ENCODE measurements at regions not wholly inside any gene's neighbourhood (a gene's known extent, or its start where the extent isn't known, plus 50 kb on each side); places are given as distances from the start of the nearest gene placed in this dataset.
"Not testable (repeated sequence)": the region's sequence is repeated elsewhere in the genome, so short reads cannot be mapped to it uniquely, and the experiment has no call there.

DNA sequence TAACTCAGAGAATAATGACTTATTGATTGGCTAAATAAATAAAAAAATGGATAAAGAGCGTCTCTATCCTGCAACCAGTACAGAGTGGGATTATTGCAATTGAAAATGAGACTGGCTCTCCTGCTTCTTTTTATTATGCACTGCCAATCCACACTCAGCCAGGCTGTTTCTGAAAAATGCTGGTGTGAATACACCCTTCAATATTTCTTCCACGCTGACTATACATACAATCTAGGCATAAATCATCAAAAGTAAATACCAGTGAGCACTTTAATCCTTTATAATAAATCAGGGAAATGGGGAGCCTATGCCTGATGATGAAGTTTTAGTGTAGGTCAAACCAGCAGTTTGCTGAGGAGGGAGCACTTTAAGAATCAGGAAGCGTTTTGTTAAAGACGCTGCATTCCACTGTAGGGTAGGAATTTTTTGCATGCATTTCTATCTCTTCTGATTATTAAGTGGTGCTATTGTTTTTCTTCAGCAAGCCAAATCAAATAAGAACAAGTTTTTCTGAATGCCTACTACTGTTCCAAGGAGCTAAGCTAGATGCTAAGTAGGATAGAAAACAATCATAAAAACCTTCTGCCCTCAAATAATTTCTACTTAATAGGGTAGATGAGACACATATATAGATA is 781.5 kb downstream of the TBL1XR1 start:
- DNase-seq = no peak

GRCh38 chr3:176412771-176413170 is 784.5 kb downstream of the TBL1XR1 start:
- DNase-seq = no peak

DNA sequence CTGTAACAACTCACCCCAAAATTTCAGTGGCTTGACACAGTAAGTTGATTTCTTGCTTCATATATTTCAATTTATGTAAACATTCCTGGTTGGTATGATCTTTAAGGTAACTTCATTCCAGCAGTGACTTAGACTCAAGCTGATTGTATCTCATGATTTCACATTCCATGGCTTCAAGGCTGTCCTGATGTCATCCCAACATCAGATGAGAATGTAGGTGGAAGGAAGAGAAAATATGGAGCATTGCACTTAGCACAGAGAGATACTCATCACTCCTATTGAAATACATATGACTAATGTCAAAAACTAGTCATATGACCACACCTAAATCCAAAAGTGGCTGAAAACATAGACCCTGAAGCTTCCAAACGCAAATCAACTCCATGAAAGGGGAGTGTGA is 793.8 kb downstream of the TBL1XR1 start:
- no peak for DNase-seq

GRCh38 chr3:176401211-176401610 is 796.1 kb downstream of the TBL1XR1 start:
- no peak for DNase-seq

DNA sequence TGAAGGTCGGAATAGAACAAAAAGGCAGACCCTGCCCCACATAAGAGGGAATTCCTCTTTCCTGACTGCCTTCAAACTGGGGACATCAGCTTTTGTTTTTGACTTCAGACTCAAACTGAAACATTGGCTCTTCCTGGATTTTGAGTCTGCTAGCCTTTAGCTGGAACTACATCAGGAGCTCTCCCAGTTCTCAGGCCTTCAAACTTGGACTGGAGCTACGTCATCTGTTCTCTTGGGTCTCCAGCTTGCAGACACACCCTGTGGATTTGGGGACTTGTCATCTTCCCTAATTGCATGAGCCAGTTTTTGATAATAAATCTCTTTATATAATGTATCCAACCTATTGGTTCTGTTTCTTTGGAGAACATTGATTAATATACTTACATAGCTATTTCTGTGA is 798.1 kb downstream of the TBL1XR1 start:
- no peak for DNase-seq

DNA sequence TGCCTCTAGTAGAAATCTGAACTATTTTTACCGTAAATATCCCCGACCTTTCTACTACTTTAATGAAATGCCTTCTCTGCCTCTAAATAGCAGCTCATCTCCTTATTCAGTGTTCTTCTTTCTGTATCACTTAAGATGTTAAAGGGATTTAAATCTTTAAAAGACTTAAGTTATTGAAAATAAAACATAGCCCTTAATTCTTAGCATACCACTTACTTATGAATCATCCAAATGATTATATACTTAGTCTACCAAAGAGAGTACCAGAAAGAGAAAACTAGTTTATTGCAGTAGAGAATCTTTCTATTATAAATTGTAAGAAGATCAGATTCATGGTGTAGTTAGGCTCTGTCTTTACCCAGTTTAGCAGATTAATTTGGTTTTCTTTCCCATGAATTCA is 802.0 kb downstream of the TBL1XR1 start:
- DNase-seq = no peak

DNA sequence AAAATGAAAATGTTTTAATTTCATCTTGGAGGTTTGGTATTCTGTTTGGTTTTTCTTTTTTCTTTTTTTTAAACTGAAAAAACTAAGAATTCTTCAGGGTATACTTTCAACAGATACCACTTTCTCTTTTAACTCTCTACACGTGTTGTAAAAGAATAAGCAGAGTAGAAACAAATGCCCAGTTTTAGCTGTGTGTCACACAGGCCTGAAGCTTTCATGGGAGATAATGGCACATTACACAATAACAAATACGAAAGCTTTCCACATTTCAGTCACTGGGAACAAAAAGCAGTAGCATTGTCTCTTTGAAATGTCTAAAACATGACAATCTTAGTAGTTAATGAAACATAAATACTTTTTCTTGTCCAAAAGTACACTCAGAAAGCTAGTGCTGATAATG is 818.5 kb downstream of the TBL1XR1 start:
- no peak for DNase-seq

- no peak for DNase-seq
Observed at GRCh38 chr3:176376531-176376930, 820.8 kb downstream of the TBL1XR1 start.

DNA sequence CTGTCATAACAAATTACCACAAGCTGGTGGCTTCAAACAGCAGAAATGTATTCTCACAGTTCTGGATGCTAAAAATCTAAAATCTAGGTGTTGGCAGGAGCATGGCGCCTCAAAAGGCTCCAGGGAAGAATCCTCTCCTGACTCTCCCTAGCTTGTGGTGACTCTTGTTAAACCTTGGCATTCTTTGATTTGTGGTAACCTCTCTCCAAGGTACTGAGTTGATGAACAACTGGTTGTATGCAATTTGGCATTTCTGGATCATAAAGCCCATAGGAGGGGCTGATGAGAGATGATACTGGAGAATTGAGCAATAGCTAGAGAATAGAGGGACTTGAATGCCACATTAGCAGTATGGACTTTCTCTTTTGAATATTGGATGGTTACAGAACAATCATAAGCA is 821.8 kb downstream of the TBL1XR1 start:
- DNase-seq = no peak

- DNase-seq = no peak
Observed at GRCh38 chr3:176362191-176362731, 835.0 kb downstream of the TBL1XR1 start.

DNA sequence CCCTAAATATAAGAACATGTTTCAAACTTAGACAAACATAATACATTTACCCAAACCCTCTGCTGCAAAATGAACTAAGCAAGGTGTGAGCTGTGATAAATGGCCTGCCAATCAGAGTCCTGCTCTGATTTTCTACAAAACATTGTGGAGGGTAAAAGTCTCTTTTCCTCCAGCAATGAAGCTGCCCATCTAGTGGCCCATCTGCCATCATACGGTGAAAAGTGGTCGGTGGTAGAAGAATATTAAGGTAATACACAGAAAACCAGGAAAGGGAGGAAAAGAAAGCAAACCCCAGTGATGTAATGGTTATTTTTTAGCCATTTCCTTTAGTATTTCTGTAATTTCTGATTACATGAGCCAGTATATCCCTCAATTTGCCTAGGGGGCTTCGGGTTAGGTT is 838.1 kb downstream of the TBL1XR1 start:
- DNase-seq = no peak

DNA sequence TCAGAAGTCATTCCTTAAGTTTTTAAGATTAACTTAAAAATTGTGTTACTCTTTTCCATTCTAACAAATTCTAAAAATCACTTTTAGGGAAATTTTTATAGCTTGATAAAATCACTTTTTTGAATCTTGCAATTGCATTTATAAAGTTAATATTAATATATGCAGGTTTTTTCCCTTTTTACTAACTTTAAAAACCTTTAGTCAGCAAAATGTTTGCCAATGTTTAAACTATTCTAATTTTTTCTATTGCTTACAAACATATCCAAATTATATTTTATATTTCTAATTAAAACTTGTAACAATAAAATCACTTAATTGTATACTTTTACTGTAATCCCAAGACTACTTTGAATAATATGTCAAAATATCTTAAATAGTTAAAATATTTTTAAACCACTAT is 839.4 kb downstream of the TBL1XR1 start:
- DNase-seq = no peak

- DNase-seq = no peak
Observed at GRCh38 chr3:176354843-176355242, 842.4 kb downstream of the TBL1XR1 start.

- DNase-seq = no peak
Observed at GRCh38 chr3:176352716-176353334, 844.5 kb downstream of the TBL1XR1 start.

GRCh38 chr3:176351408-176351807 is 845.9 kb downstream of the TBL1XR1 start:
- no peak for DNase-seq

GRCh38 chr3:176349706-176350105 is 847.6 kb downstream of the TBL1XR1 start:
- no peak for DNase-seq

DNA sequence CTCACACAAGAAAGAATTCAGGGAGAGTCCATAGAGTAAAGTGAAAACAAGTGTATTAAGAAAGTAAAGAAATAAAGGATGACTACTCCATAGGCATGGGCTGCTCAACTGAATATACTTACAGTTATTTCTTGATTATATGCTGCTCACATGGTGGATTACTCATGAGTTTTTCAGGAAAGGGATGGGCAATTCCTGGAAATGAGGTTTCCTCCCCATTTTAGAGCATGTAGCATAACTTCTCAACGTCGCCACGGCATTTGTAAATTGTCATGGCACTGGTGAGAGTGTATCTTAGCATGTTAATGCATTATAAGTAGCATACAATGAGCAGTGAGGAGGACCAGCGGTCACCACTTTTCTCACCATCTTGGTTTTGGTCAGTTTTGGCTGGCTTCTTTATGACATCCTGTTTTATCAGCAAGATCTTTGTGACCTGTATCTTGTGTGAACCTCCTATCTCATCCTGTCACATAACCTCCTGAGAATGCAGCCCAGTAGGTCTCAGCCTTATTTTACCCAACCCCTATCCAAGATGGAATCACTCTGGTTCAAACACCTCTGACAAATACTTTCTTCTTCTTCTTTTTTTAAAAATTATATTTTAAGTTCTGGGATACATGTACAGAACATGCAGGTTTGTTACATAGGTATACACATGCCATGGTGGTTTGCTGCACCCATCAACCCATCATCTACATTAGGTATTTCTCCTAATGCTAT is 849.7 kb downstream of the TBL1XR1 start:
- no peak for DNase-seq

DNA sequence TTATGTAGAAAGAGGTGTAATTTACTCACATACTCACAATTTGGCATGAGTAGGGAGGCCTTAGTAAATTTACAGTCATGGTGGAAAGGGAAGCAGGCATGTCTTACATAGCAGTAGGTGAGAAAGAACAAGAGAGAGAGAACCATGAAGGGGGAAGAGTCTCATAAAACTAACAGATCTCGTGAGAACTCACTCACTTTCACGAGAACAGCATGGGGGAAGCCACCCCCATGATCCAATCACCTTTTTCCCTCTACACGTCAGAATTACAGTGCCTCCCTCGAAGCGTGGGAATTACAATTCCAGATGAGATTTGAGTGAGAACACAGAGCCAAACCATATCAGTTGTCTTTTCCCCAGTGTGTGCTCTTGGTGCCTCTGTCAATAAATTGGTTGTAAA is 855.3 kb downstream of the TBL1XR1 start:
- DNase-seq = no peak

- DNase-seq = no peak
Observed at GRCh38 chr3:176328666-176329065, 868.6 kb downstream of the TBL1XR1 start.

GRCh38 chr3:176328198-176328597 is 869.1 kb downstream of the TBL1XR1 start:
- DNase-seq = no peak

- not testable (repeated sequence) for DNase-seq
Observed at GRCh38 chr3:176326894-176327490, 870.3 kb downstream of the TBL1XR1 start.

DNA sequence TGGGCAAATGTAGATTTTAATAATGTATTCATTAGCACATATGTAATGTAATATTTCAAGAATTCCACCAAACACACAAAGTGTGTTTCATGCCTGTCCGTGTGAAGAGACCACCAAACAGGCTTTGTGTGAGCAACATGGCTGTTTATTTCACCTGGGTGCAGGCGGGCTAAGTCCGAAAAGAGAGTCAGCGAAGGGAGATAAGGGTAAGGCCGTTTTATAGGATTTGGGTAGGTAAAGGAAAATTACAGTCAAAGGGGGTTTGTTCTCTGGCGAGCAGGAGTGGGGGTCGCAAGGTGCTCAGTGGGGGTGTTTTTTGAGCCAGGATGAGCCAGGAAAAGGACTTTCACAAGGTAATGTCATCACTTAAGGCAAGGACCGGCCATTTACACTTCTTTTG is 875.8 kb downstream of the TBL1XR1 start:
- not testable (repeated sequence) for DNase-seq

- DNase-seq = no peak
Observed at GRCh38 chr3:176321099-176321498, 876.2 kb downstream of the TBL1XR1 start.

GRCh38 chr3:176313426-176313825 is 883.9 kb downstream of the TBL1XR1 start:
- no peak for DNase-seq
